ENCODE measurements at regions not wholly inside any gene's neighbourhood (a gene's known extent, or its start where the extent isn't known, plus 50 kb on each side); places are given as distances from the start of the nearest gene placed in this dataset.

DNA sequence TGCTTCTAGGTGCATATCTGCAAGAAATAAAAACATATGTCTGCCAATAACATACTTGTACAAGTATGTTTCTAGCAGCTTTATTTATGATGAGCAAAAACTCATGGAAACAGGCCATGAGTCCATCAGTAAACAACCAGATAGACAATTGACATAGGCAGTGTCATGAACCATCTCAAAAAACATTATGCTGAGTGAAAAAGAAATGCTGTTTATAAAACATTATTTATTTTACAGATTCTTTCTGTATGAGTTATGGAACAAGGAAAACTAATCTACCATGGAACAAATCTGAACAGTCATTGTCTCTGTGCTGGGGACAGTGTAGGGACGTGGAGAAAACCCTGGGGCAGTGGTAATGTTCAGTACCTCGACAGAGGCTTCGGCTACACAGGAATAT is 283.9 kb downstream of the UQCRFS1 start:
- Histone ChIP-seq H2BK5ac (ENCODE audit: low read length) (no peak overlapping the region), H3K4me2 (ENCODE audit: insufficient read depth, low read length, poor library complexity, severe bottlenecking) (no peak overlapping the region), H2BK120ac (ENCODE audit: low read depth, low read length) (no peak overlapping the region), H3K14ac (ENCODE audit: low read length) (no peak overlapping the region), H3K9me3 (replicated peaks in 1 of 2; ENCODE audit: control insufficient read depth in 2 of 2, insufficient read depth in 1 of 2, low read depth in 1 of 2, low read length in 2 of 2) (no peaks in the 10 kb centered on the region), H3K79me1 (ENCODE audit: low read depth, low read length) (no peaks in the 10 kb centered on the region), H3K36me3 (replicated peaks in 1 of 2; ENCODE audit: control insufficient read depth in 2 of 2, insufficient read depth in 2 of 2, low read length in 2 of 2) (no peaks in the 10 kb centered on the region), H3K18ac (ENCODE audit: low read length) (no peak overlapping the region), H3K23ac (ENCODE audit: low read depth, low read length, poor library complexity) (no peak overlapping the region), H3K4me1 (ENCODE audit: control insufficient read depth in 2 of 2, insufficient read depth in 1 of 2, low read depth in 1 of 2, low read length in 2 of 2) (no peaks in the 10 kb centered on the region), H3K4me3 (ENCODE audit: low read length in 2 of 2) (no peak overlapping the region), H3K27ac (replicated peaks; ENCODE audit: low read length) (no peak overlapping the region), H4K91ac (ENCODE audit: low read depth, low read length, poor library complexity) (no peak overlapping the region), H3K9ac (ENCODE audit: low read depth, low read length, poor library complexity) (no peak overlapping the region), H4K8ac (ENCODE audit: low read depth, low read length) (no peak overlapping the region), H2AFZ (ENCODE audit: low read length) (no peak overlapping the region), H3K4ac (ENCODE audit: low read length) (no peak overlapping the region), H2BK12ac (ENCODE audit: low read length) (no peak overlapping the region), H2AK5ac (ENCODE audit: low read depth, low read length) (no peak overlapping the region), H2BK15ac (ENCODE audit: low read length) (no peak overlapping the region), H3K27me3 (ENCODE audit: control insufficient read depth in 3 of 3, insufficient read depth in 3 of 3, low read depth in 1 of 3, low read length in 3 of 3) (no peaks in the 10 kb centered on the region)
- DNase-seq (ENCODE audit: low spot score) = no peak
- no CpG with 5 or more reads among the region's 3 CpGs for WGBS, 2 donors (ENCODE audit: extremely low coverage in 2 of 2, insufficient read length in 2 of 2, insufficient replicate concordance in 1 of 2)

DNA sequence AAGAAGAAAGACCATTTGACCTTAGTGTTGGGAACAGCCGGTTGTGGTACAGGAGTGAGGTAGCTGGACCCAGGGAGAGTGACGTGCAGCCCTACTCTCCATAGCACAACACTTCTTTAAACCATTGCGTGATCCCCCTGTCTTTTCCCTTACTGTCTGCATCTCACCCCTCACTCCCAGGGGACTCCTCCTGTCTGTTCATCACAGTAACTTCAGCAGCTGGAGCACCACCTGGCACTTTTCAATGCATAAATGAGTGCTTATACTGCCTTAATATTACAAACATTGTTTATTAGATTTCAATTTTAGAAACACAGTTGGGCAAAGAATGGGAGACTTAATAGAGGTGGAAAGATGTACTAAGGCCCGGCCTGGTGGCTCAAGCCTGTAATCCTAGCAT is 285.5 kb downstream of the UQCRFS1 start:
- Histone ChIP-seq H3K4me2 (ENCODE audit: insufficient read depth, low read length, poor library complexity, severe bottlenecking) (no peak overlapping the region), H3K79me1 (ENCODE audit: low read depth, low read length) (no peaks in the 10 kb centered on the region), H3K36me3 (replicated peaks in 1 of 2; ENCODE audit: control insufficient read depth in 2 of 2, insufficient read depth in 2 of 2, low read length in 2 of 2) (no peaks in the 10 kb centered on the region), H3K4me1 (ENCODE audit: control insufficient read depth in 2 of 2, insufficient read depth in 1 of 2, low read depth in 1 of 2, low read length in 2 of 2) (no peaks in the 10 kb centered on the region), H4K91ac (ENCODE audit: low read depth, low read length, poor library complexity) (no peak overlapping the region), H3K18ac (ENCODE audit: low read length) (no peak overlapping the region), H2AK5ac (ENCODE audit: low read depth, low read length) (no peak overlapping the region), H4K8ac (ENCODE audit: low read depth, low read length) (no peak overlapping the region), H3K23ac (ENCODE audit: low read depth, low read length, poor library complexity) (no peak overlapping the region), H3K9ac (ENCODE audit: low read depth, low read length, poor library complexity) (no peak overlapping the region), H2BK15ac (ENCODE audit: low read length) (no peak overlapping the region), H3K27me3 (ENCODE audit: control insufficient read depth in 3 of 3, insufficient read depth in 3 of 3, low read depth in 1 of 3, low read length in 3 of 3) (no peaks in the 10 kb centered on the region), H3K27ac (replicated peaks; ENCODE audit: low read length) (no peak overlapping the region), H3K9me3 (replicated peaks in 1 of 2; ENCODE audit: control insufficient read depth in 2 of 2, insufficient read depth in 1 of 2, low read depth in 1 of 2, low read length in 2 of 2) (no peaks in the 10 kb centered on the region), H2BK12ac (ENCODE audit: low read length) (no peak overlapping the region), H3K4me3 (ENCODE audit: low read length in 2 of 2) (no peak overlapping the region), H2AFZ (ENCODE audit: low read length) (no peak overlapping the region), H3K4ac (ENCODE audit: low read length) (no peak overlapping the region), H2BK120ac (ENCODE audit: low read depth, low read length) (no peak overlapping the region), H2BK5ac (ENCODE audit: low read length) (no peak overlapping the region), H3K14ac (ENCODE audit: low read length) (no peak overlapping the region)
- no CpG with 5 or more reads among the region's 4 CpGs for WGBS, 2 donors (ENCODE audit: extremely low coverage in 2 of 2, insufficient read length in 2 of 2, insufficient replicate concordance in 1 of 2)
- no peak for DNase-seq (ENCODE audit: low spot score)

DNA sequence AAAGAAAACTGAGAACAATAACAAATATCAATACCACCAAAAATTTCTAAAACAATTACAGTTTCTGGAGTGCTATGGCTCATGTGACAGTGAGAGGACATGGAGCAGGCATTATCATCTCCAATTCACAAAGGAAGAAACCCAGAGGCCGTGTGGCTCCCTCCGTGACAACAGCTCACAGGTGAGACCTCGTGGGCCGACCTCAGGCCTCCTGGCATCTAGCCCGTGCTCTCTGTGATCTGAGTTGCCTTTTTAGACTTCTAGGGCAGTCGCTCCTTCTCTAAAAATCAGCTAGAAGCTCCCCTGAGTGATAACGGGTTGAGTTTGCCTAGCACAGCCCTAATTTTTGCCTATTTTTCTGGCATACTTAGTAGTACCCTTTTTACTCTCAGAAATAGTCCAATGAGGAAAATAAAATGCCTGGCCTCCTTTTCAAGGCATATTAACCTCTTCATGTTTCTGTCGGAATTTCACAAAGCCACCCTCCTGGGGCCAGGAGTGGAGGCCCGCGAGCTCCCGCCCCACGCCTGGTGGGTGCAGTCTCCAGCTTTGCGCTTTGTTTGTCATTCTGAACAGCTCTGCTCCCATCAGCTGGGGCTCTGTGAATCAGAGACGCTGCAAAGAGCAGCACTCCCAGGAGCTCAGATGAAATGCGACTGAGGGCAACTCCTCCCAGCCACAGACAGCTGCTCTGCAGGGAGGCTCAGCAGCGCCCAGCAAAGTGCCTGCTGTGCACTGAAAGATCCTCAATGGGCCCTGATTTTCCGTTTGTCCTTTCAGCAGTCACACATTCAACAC is 292.5 kb downstream of the UQCRFS1 start:
- no peak overlapping the region for H4K91ac ChIP-seq (ENCODE audit: low read depth, low read length, poor library complexity)
- no peak overlapping the region for H3K18ac ChIP-seq (ENCODE audit: low read length)
- no peak overlapping the region for H3K27ac ChIP-seq (replicated peaks; ENCODE audit: low read length)
- no peak overlapping the region for H2BK12ac ChIP-seq (ENCODE audit: low read length)
- no peaks in the 10 kb centered on the region for H3K36me3 ChIP-seq (replicated peaks in 1 of 2; ENCODE audit: control insufficient read depth in 2 of 2, insufficient read depth in 2 of 2, low read length in 2 of 2)
- WGBS, 2 donors (ENCODE audit: extremely low coverage in 2 of 2, insufficient read length in 2 of 2, insufficient replicate concordance in 1 of 2) = no CpG with 5 or more reads among the region's 17 CpGs
- H2BK120ac ChIP-seq (ENCODE audit: low read depth, low read length) = no peak overlapping the region
- H3K9ac ChIP-seq (ENCODE audit: low read depth, low read length, poor library complexity) = no peak overlapping the region
- H3K4me2 ChIP-seq (ENCODE audit: insufficient read depth, low read length, poor library complexity, severe bottlenecking) = no peak overlapping the region
- H3K4ac ChIP-seq (ENCODE audit: low read length) = no peak overlapping the region
- no peak overlapping the region for H2BK15ac ChIP-seq (ENCODE audit: low read length)
- H2BK5ac ChIP-seq (ENCODE audit: low read length) = no peak overlapping the region
- no peak overlapping the region for H3K23ac ChIP-seq (ENCODE audit: low read depth, low read length, poor library complexity)
- DNase-seq (ENCODE audit: low spot score) = peak; percentile 5
- no peak overlapping the region for H3K4me3 ChIP-seq (ENCODE audit: low read length in 2 of 2)
- no peak overlapping the region for H2AK5ac ChIP-seq (ENCODE audit: low read depth, low read length)
- H4K8ac ChIP-seq (ENCODE audit: low read depth, low read length) = no peak overlapping the region
- no peaks in the 10 kb centered on the region for H3K9me3 ChIP-seq (replicated peaks in 1 of 2; ENCODE audit: control insufficient read depth in 2 of 2, insufficient read depth in 1 of 2, low read depth in 1 of 2, low read length in 2 of 2)
- peaks cover 0 to 10% (median 0%) of the 10 kb centered on the region in 3 experiments for H3K27me3 ChIP-seq (ENCODE audit: control insufficient read depth in 3 of 3, insufficient read depth in 3 of 3, low read depth in 1 of 3, low read length in 3 of 3)
- no peak overlapping the region for H2AFZ ChIP-seq (ENCODE audit: low read length)
- H3K4me1 ChIP-seq (ENCODE audit: control insufficient read depth in 2 of 2, insufficient read depth in 1 of 2, low read depth in 1 of 2, low read length in 2 of 2) = peaks cover 0 to 6% of the 10 kb centered on the region in 2 donors
- H3K79me1 ChIP-seq (ENCODE audit: low read depth, low read length) = no peaks in the 10 kb centered on the region
- no peak overlapping the region for H3K14ac ChIP-seq (ENCODE audit: low read length)

DNA sequence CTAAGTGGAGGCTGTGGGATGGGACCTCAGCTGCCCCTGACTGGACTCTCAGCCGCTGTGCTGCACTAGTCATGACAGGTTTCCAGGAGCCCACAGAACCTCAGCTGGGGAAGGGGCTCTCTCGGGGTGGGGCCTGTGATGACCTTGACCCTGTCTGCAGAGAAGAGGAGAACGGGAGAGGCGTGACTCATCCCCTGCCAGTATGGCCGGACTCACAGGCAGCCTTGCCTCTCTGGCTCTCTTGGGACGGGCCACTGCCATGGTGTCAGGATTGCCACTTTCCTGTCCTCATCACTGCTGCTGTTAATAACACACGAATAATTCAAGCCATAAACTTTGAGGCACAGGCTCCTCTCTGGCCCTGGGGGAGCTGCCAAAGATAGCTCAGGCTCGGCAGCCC is 295.3 kb downstream of the UQCRFS1 start:
- no peak overlapping the region for H3K23ac ChIP-seq (ENCODE audit: low read depth, low read length, poor library complexity)
- no peak for DNase-seq (ENCODE audit: low spot score)
- no peak overlapping the region for H2BK5ac ChIP-seq (ENCODE audit: low read length)
- no CpG with 5 or more reads among the region's 8 CpGs for WGBS, 2 donors (ENCODE audit: extremely low coverage in 2 of 2, insufficient read length in 2 of 2, insufficient replicate concordance in 1 of 2)
- no peak overlapping the region for H2AFZ ChIP-seq (ENCODE audit: low read length)
- no peak overlapping the region for H3K4ac ChIP-seq (ENCODE audit: low read length)
- H4K8ac ChIP-seq (ENCODE audit: low read depth, low read length) = no peak overlapping the region
- H3K27me3 ChIP-seq (ENCODE audit: control insufficient read depth in 3 of 3, insufficient read depth in 3 of 3, low read depth in 1 of 3, low read length in 3 of 3) = peaks cover 0 to 10% (median 0%) of the 10 kb centered on the region in 3 experiments
- H3K9ac ChIP-seq (ENCODE audit: low read depth, low read length, poor library complexity) = no peak overlapping the region
- no peaks in the 10 kb centered on the region for H3K36me3 ChIP-seq (replicated peaks in 1 of 2; ENCODE audit: control insufficient read depth in 2 of 2, insufficient read depth in 2 of 2, low read length in 2 of 2)
- peak overlapping the region; percentile 63 for H3K14ac ChIP-seq (ENCODE audit: low read length)
- peaks cover 0 to 6% of the 10 kb centered on the region in 2 donors for H3K4me1 ChIP-seq (ENCODE audit: control insufficient read depth in 2 of 2, insufficient read depth in 1 of 2, low read depth in 1 of 2, low read length in 2 of 2)
- H2BK120ac ChIP-seq (ENCODE audit: low read depth, low read length) = no peak overlapping the region
- H3K4me3 ChIP-seq (ENCODE audit: low read length in 2 of 2) = no peak overlapping the region
- H3K4me2 ChIP-seq (ENCODE audit: insufficient read depth, low read length, poor library complexity, severe bottlenecking) = no peak overlapping the region
- H2BK12ac ChIP-seq (ENCODE audit: low read length) = no peak overlapping the region
- no peaks in the 10 kb centered on the region for H3K79me1 ChIP-seq (ENCODE audit: low read depth, low read length)
- peak overlapping the region; percentile 60 for H2BK15ac ChIP-seq (ENCODE audit: low read length)
- H3K9me3 ChIP-seq (replicated peaks in 1 of 2; ENCODE audit: control insufficient read depth in 2 of 2, insufficient read depth in 1 of 2, low read depth in 1 of 2, low read length in 2 of 2) = no peaks in the 10 kb centered on the region
- H3K27ac ChIP-seq (replicated peaks; ENCODE audit: low read length) = no peak overlapping the region
- H2AK5ac ChIP-seq (ENCODE audit: low read depth, low read length) = peak overlapping the region; percentile 76
- H3K18ac ChIP-seq (ENCODE audit: low read length) = no peak overlapping the region
- H4K91ac ChIP-seq (ENCODE audit: low read depth, low read length, poor library complexity) = no peak overlapping the region

Measured in neuronal stem cell (in vitro differentiated cells).